Colonic mucosa (tissue), 4 donors: ENCODE measurements at regions not wholly inside any gene's neighbourhood (a gene's known extent, or its start where the extent isn't known, plus 50 kb on each side); places are given as distances from the start of the nearest gene placed in this dataset.

Experiments used
- DNase-seq: peaks from one replicate; pipeline ENCODE4 v3.0.0-alpha.2; 2020
- H3K27ac ChIP-seq: fragments of 200-600 bp; one replicate; pipeline ENCODE4 v1.8.0; 2021
- H3K27me3 ChIP-seq: fragments of 200-600 bp; one replicate; pipeline ENCODE4 v1.8.0; 2021
- H3K36me3 ChIP-seq: fragments of 200-600 bp; one replicate; pipeline ENCODE4 v1.8.0; 2021
- H3K4me1 ChIP-seq: fragments of 200-600 bp; one replicate; pipeline ENCODE4 v1.8.0; 2021; ENCODE audit warnings: mild to moderate bottlenecking
- H3K4me3 ChIP-seq: fragments of 200-600 bp; one replicate; pipeline ENCODE4 v1.8.0; 2021
- H3K9ac ChIP-seq, 2 donors: one replicate each; pipeline ENCODE4 v1.7.0; 2013; ENCODE audit warnings: control low read depth in 2 of 2, low read depth in 2 of 2, low read length in 2 of 2
- H3K9me3 ChIP-seq: fragments of 200-600 bp; one replicate; pipeline ENCODE4 v1.8.0; 2021
- intact Hi-C: fragments of 100-400 bp; cut with DNase I; formaldehyde crosslinking; loops from one replicate; pipeline ENCODE4 v1.14.1; 2022
- TF ChIP-seq, protein P1 (sequence below): fragments of 200-600 bp; IDR thresholded peaks from one replicate; pipeline ENCODE4 v1.8.0; 2022; ENCODE audit warnings: antibody characterized with exemption, mild to moderate bottlenecking
- donor health status: healthy.
- donor health status: DM: no; HTN: no; CAD: no.
- donor health status: DM: no; HTN: no; CAD: no.

GRCh38 chr9:3600672-3601071 is 74.9 kb upstream of the RFX3 start:
- TF ChIP-seq, protein P1, sequence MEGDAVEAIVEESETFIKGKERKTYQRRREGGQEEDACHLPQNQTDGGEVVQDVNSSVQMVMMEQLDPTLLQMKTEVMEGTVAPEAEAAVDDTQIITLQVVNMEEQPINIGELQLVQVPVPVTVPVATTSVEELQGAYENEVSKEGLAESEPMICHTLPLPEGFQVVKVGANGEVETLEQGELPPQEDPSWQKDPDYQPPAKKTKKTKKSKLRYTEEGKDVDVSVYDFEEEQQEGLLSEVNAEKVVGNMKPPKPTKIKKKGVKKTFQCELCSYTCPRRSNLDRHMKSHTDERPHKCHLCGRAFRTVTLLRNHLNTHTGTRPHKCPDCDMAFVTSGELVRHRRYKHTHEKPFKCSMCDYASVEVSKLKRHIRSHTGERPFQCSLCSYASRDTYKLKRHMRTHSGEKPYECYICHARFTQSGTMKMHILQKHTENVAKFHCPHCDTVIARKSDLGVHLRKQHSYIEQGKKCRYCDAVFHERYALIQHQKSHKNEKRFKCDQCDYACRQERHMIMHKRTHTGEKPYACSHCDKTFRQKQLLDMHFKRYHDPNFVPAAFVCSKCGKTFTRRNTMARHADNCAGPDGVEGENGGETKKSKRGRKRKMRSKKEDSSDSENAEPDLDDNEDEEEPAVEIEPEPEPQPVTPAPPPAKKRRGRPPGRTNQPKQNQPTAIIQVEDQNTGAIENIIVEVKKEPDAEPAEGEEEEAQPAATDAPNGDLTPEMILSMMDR: no peak
- no peak overlapping the region for H3K9ac ChIP-seq
- no peaks in the 10 kb centered on the region for H3K4me1 ChIP-seq
- H3K36me3 ChIP-seq: no peaks in the 10 kb centered on the region
- intact Hi-C loops: no loop called here
- no peaks in the 10 kb centered on the region for H3K27me3 ChIP-seq
- no peak overlapping the region for H3K4me3 ChIP-seq
- no peak for DNase-seq
- no peaks in the 10 kb centered on the region for H3K9me3 ChIP-seq
- no peak overlapping the region for H3K27ac ChIP-seq

- no peaks in the 10 kb centered on the region for H3K27me3 ChIP-seq
- no peak overlapping the region for H3K27ac ChIP-seq
- DNase-seq: no peak
- intact Hi-C loops: no loop called here
- no peak overlapping the region for H3K9ac ChIP-seq
- TF ChIP-seq, protein P1: no peak
- H3K4me3 ChIP-seq: no peak overlapping the region
- no peaks in the 10 kb centered on the region for H3K4me1 ChIP-seq
- no peaks in the 10 kb centered on the region for H3K9me3 ChIP-seq
- no peaks in the 10 kb centered on the region for H3K36me3 ChIP-seq
Measured at GRCh38 chr9:3597792-3598191, 72.0 kb upstream of the RFX3 start.

GRCh38 chr9:3586066-3586465 is 60.3 kb upstream of the RFX3 start:
- Histone ChIP-seq H3K4me1 (no peaks in the 10 kb centered on the region), H3K9ac (no peak overlapping the region), H3K36me3 (no peaks in the 10 kb centered on the region), H3K9me3 (no peaks in the 10 kb centered on the region), H3K4me3 (no peak overlapping the region), H3K27me3 (no peaks in the 10 kb centered on the region), H3K27ac (no peak overlapping the region)
- intact Hi-C loops: no loop called here
- TF ChIP-seq, protein P1: no peak
- DNase-seq: no peak

GRCh38 chr9:3585606-3586005 is 59.8 kb upstream of the RFX3 start:
- intact Hi-C loops: no loop called here
- Histone ChIP-seq H3K36me3 (no peaks in the 10 kb centered on the region), H3K27ac (no peak overlapping the region), H3K9me3 (no peaks in the 10 kb centered on the region), H3K27me3 (no peaks in the 10 kb centered on the region), H3K9ac (no peak overlapping the region), H3K4me3 (no peak overlapping the region), H3K4me1 (no peaks in the 10 kb centered on the region)
- TF ChIP-seq, protein P1: no peak
- no peak for DNase-seq

GRCh38 chr9:3578786-3579185 is 53.0 kb upstream of the RFX3 start:
- Histone ChIP-seq H3K9ac (no peak overlapping the region), H3K36me3 (no peaks in the 10 kb centered on the region), H3K27ac (no peak overlapping the region), H3K9me3 (no peaks in the 10 kb centered on the region), H3K4me1 (no peaks in the 10 kb centered on the region), H3K4me3 (no peak overlapping the region), H3K27me3 (no peaks in the 10 kb centered on the region)
- intact Hi-C loops: no loop called here
- TF ChIP-seq, protein P1: no peak
- DNase-seq: no peak

GRCh38 chr9:3576328-3576727 is 50.5 kb upstream of the RFX3 start:
- DNase-seq: no peak
- no peaks in the 10 kb centered on the region for H3K9me3 ChIP-seq
- intact Hi-C loops: no loop called here

More at GRCh38 chr9:3576328-3576727, 50.5 kb upstream of the RFX3 start:
- H3K4me3 ChIP-seq: no peak overlapping the region
- H3K27ac ChIP-seq: no peak overlapping the region
- H3K36me3 ChIP-seq: no peaks in the 10 kb centered on the region
- TF ChIP-seq, protein P1: no peak
- H3K4me1 ChIP-seq: no peaks in the 10 kb centered on the region
- H3K9ac ChIP-seq: no peak overlapping the region
- no peaks in the 10 kb centered on the region for H3K27me3 ChIP-seq
